ENCODE measurements at regions not wholly inside any gene's neighbourhood (a gene's known extent, or its start where the extent isn't known, plus 50 kb on each side); places are given as distances from the start of the nearest gene placed in this dataset.
A peak's percentile ranks its signal among the peaks of the same experiment; 100 is the strongest.

- intact Hi-C loops (cut with DNase I): no loop called here
These were observed 603.2 kb upstream of the PKN2 start for GRCh38 chr1:88080875-88081274.

GRCh38 chr1:88088481-88088880 lies 595.6 kb upstream of the PKN2 start:
- H3K36me3 ChIP-seq: no peaks in the 10 kb centered on the region
- no peak overlapping the region for H3K27ac ChIP-seq
- no peaks in the 10 kb centered on the region for H3K27me3 ChIP-seq
- 77 to 85% (median 80%) methylated on average over 6 to 8 of the region's 8 CpGs for WGBS, 4 donors
- ATAC-seq (no peak), DNase-seq (peak in 2 of 5 donors; percentile 15 to 27)
- intact Hi-C loops (cut with DNase I): no loop called here
- H3K9me3 ChIP-seq: peaks cover 0 to 12% (median 0%) of the 10 kb centered on the region in 12 donors
- no peak for TF ChIP-seq CTCF (IDR thresholded peaks at IDR 0.05)
- no peak for TF ChIP-seq POLR2A (IDR thresholded peaks at IDR 0.05)
- H3K4me3 ChIP-seq: no peak overlapping the region
- H3K4me1 ChIP-seq: no peaks in the 10 kb centered on the region

More at GRCh38 chr1:88080875-88081274, 603.2 kb upstream of the PKN2 start:
- Histone ChIP-seq H3K4me1 (no peaks in the 10 kb centered on the region), H3K27me3 (no peaks in the 10 kb centered on the region), H3K9me3 (peaks cover 0 to 12% (median 0%) of the 10 kb centered on the region in 12 donors), H3K36me3 (no peaks in the 10 kb centered on the region), H3K27ac (no peak overlapping the region), H3K4me3 (no peak overlapping the region)
- ATAC-seq (no peak), DNase-seq (no peak)
- TF ChIP-seq POLR2A (IDR thresholded peaks at IDR 0.05) (no peak), CTCF (IDR thresholded peaks at IDR 0.05) (no peak)

GRCh38 chr1:88089961-88090360 lies 594.1 kb upstream of the PKN2 start:
- H3K9me3 ChIP-seq: peaks cover 0 to 5% (median 0%) of the 10 kb centered on the region in 12 donors
- DNase-seq: no peak
- H3K27ac ChIP-seq: no peak overlapping the region
- no peaks in the 10 kb centered on the region for H3K4me1 ChIP-seq
- no peaks in the 10 kb centered on the region for H3K27me3 ChIP-seq
- ATAC-seq: no peak
- WGBS, 4 donors: 0% methylated on average over 1 of the region's 1 CpG
- intact Hi-C loops (cut with DNase I): no loop called here
- no peak overlapping the region for H3K4me3 ChIP-seq
- no peaks in the 10 kb centered on the region for H3K36me3 ChIP-seq
- no peak for TF ChIP-seq CTCF (IDR thresholded peaks at IDR 0.05)
- TF ChIP-seq POLR2A (IDR thresholded peaks at IDR 0.05): no peak

- H3K4me3 ChIP-seq: no peak overlapping the region
- H3K27ac ChIP-seq: no peak overlapping the region
- H3K4me1 ChIP-seq: no peaks in the 10 kb centered on the region
- no peak for TF ChIP-seq CTCF (IDR thresholded peaks at IDR 0.05)
- TF ChIP-seq POLR2A (IDR thresholded peaks at IDR 0.05): no peak
- H3K27me3 ChIP-seq: no peaks in the 10 kb centered on the region
- DNase-seq: no peak
- ATAC-seq: no peak
- no peaks in the 10 kb centered on the region for H3K9me3 ChIP-seq
- 70 to 76% (median 75%) methylated on average over 3 of the region's 3 CpGs for WGBS, 4 donors
- intact Hi-C loops (cut with DNase I): no loop called here
- H3K36me3 ChIP-seq: no peaks in the 10 kb centered on the region
These were observed 585.2 kb upstream of the PKN2 start for GRCh38 chr1:88098881-88099280.
